ENCODE measurements at regions not wholly inside any gene's neighbourhood (a gene's known extent, or its start where the extent isn't known, plus 50 kb on each side); places are given as distances from the start of the nearest gene placed in this dataset.
"Not testable (repeated sequence)": the region's sequence is repeated elsewhere in the genome, so short reads cannot be mapped to it uniquely, and the experiment has no call there.

DNA sequence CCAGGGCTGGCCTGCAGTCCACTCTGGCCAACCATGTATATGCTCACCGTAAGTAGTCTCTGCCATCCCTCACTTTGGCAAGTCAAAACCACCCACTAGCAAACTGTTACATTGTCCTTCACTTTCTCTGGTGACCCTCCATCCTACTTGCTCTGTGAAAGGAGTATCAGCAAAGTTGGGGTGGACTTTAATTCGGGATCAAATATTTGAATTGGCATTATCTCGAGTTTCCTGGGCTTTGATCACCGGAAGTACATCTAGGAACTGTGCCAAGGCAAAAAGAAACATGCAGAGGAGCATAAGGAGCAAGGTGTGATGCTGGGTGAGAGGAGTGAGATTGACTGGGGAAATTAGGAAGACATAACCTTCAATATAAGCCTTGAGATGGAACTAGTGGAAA is 188.9 kb upstream of the P2RY1 start:
- Histone ChIP-seq H3K27me3 (ENCODE audit: insufficient read depth, low read length) (no peaks in the 10 kb centered on the region), H3K9me3 (ENCODE audit: control insufficient read depth in 1 of 2, low read length in 2 of 2) (no peaks in the 10 kb centered on the region), H3K4me1 (ENCODE audit: insufficient read depth, low read length) (no peaks in the 10 kb centered on the region), H3K27ac (ENCODE audit: low read depth, low read length) (no peak overlapping the region), H3K4me3 (ENCODE audit: low read length in 2 of 2) (no peak overlapping the region), H3K36me3 (ENCODE audit: insufficient read depth, low read length) (no peaks in the 10 kb centered on the region)
- no peak overlapping the region for H3K27ac Mint-ChIP-seq
- intact Hi-C loops (cut with micrococcal nuclease): no loop called here
- peaks cover 0 to 12% of the 10 kb centered on the region in 2 donors for H3K27me3 Mint-ChIP-seq
- CTCF ChIA-PET (ENCODE audit: partially characterized antibody): no interaction called here
- H3K9me3 Mint-ChIP-seq: peaks cover 0 to 19% (median 5%) of the 10 kb centered on the region in 8 donors
- H3K36me3 Mint-ChIP-seq: no peaks in the 10 kb centered on the region
- H3K4me1 Mint-ChIP-seq: no peaks in the 10 kb centered on the region
- H3K4me3 Mint-ChIP-seq: no peak overlapping the region
- POLR2A ChIA-PET (ENCODE audit: partially characterized antibody): no interaction called here
- no peak for DNase-seq

DNA sequence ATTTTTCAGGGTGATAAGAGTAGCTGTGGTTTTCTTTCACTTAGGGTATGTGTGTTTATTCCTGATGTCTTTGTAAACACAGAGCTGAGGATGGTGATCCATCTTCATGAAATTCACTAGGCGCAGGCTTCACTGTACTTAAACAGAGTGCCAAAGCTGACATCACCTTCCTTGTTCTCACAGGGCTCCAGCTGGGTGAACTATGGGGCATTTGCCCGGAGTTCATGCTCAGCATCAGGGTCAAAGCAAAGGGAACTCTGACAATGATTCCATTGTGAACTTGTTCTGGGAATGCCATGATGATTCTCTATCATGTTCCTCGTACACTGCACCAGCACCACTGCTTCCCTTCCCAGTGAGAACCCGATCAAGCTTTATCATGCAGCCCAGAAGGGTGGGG is 184.8 kb upstream of the P2RY1 start:
- no peaks in the 10 kb centered on the region for H3K27me3 ChIP-seq (ENCODE audit: insufficient read depth, low read length)
- ChIA-PET CTCF (ENCODE audit: partially characterized antibody) (no interaction called here), POLR2A (ENCODE audit: partially characterized antibody) (no interaction called here)
- no peaks in the 10 kb centered on the region for H3K4me1 ChIP-seq (ENCODE audit: insufficient read depth, low read length)
- intact Hi-C loops (cut with micrococcal nuclease): no loop called here
- no peak for DNase-seq
- H3K4me3 ChIP-seq (ENCODE audit: low read length in 2 of 2): no peak overlapping the region
- peaks cover 0 to 8% (median under 1%) of the 10 kb centered on the region in 8 donors for H3K9me3 Mint-ChIP-seq
- peaks cover 2 to 8% of the 10 kb centered on the region in 2 donors for H3K27me3 Mint-ChIP-seq
- H3K27ac ChIP-seq (ENCODE audit: low read depth, low read length): no peak overlapping the region
- no peaks in the 10 kb centered on the region for H3K36me3 Mint-ChIP-seq
- H3K27ac Mint-ChIP-seq: no peak overlapping the region
- H3K4me3 Mint-ChIP-seq: no peak overlapping the region
- H3K4me1 Mint-ChIP-seq: no peaks in the 10 kb centered on the region
- no peaks in the 10 kb centered on the region for H3K36me3 ChIP-seq (ENCODE audit: insufficient read depth, low read length)
- H3K9me3 ChIP-seq (ENCODE audit: control insufficient read depth in 1 of 2, low read length in 2 of 2): no peaks in the 10 kb centered on the region

- H3K4me3 Mint-ChIP-seq; H3K36me3 ChIP-seq (ENCODE audit: insufficient read depth, low read length); H3K4me1 ChIP-seq (ENCODE audit: insufficient read depth, low read length); H3K9me3 Mint-ChIP-seq; H3K4me1 Mint-ChIP-seq; H3K9me3 ChIP-seq (ENCODE audit: control insufficient read depth in 1 of 2, low read length in 2 of 2); CTCF ChIA-PET (ENCODE audit: partially characterized antibody); H3K27ac ChIP-seq (ENCODE audit: low read depth, low read length); intact Hi-C loops (cut with micrococcal nuclease); POLR2A ChIA-PET (ENCODE audit: partially characterized antibody); H3K27me3 Mint-ChIP-seq; H3K27me3 ChIP-seq (ENCODE audit: insufficient read depth, low read length); H3K36me3 Mint-ChIP-seq; DNase-seq; H3K4me3 ChIP-seq (ENCODE audit: low read length in 2 of 2); H3K27ac Mint-ChIP-seq: not testable (repeated sequence)
These were observed 184.0 kb upstream of the P2RY1 start for GRCh38 chr3:152650923-152651322.

- H3K4me3 ChIP-seq (ENCODE audit: low read length in 2 of 2): no peak overlapping the region
- ChIA-PET POLR2A (ENCODE audit: partially characterized antibody) (no interaction called here), CTCF (ENCODE audit: partially characterized antibody) (no interaction called here)
- no peak overlapping the region for H3K4me3 Mint-ChIP-seq
- no peaks in the 10 kb centered on the region for H3K27me3 ChIP-seq (ENCODE audit: insufficient read depth, low read length)
- no peaks in the 10 kb centered on the region for H3K4me1 Mint-ChIP-seq
- no peaks in the 10 kb centered on the region for H3K36me3 Mint-ChIP-seq
- peaks cover 0 to 8% (median 4%) of the 10 kb centered on the region in 8 donors for H3K9me3 Mint-ChIP-seq
- H3K27ac Mint-ChIP-seq: no peak overlapping the region
- DNase-seq: no peak
- peaks cover 6 to 8% of the 10 kb centered on the region in 2 donors for H3K27me3 Mint-ChIP-seq
- H3K4me1 ChIP-seq (ENCODE audit: insufficient read depth, low read length): no peaks in the 10 kb centered on the region
- no peaks in the 10 kb centered on the region for H3K36me3 ChIP-seq (ENCODE audit: insufficient read depth, low read length)
- peaks cover 0 to 3% of the 10 kb centered on the region in 2 donors for H3K9me3 ChIP-seq (ENCODE audit: control insufficient read depth in 1 of 2, low read length in 2 of 2)
- intact Hi-C loops (cut with micrococcal nuclease): no loop called here
- no peak overlapping the region for H3K27ac ChIP-seq (ENCODE audit: low read depth, low read length)
These were observed 178.5 kb upstream of the P2RY1 start for GRCh38 chr3:152656214-152656971.

DNA sequence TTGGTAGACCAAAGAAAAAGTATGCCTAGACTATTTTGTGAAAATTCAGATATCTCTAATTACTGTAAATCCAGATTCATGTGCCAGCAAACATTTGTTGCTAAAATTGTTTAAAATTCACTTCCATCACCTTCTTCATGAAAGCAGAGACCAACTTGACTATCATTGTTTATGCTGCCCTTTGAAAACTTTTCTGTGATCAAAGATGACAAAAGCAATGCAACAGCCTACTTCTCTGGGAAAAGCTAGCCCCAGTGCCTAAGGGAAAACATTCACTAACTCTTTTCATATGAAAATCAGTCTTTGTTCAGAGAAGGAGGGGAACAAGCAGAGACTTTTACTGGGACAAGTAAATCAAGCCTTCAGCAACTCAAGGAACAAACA is 178.0 kb upstream of the P2RY1 start:
- Mint-ChIP-seq H3K27me3 (peaks cover 6 to 7% of the 10 kb centered on the region in 2 donors), H3K27ac (no peak overlapping the region), H3K4me3 (no peak overlapping the region), H3K36me3 (no peaks in the 10 kb centered on the region), H3K4me1 (no peaks in the 10 kb centered on the region), H3K9me3 (peaks cover 0 to 13% (median 6%) of the 10 kb centered on the region in 8 donors)
- no peak for DNase-seq
- Histone ChIP-seq H3K27me3 (ENCODE audit: insufficient read depth, low read length) (no peaks in the 10 kb centered on the region), H3K36me3 (ENCODE audit: insufficient read depth, low read length) (no peaks in the 10 kb centered on the region), H3K9me3 (ENCODE audit: control insufficient read depth in 1 of 2, low read length in 2 of 2) (peaks cover 0 to 3% of the 10 kb centered on the region in 2 donors), H3K4me1 (ENCODE audit: insufficient read depth, low read length) (no peaks in the 10 kb centered on the region), H3K27ac (ENCODE audit: low read depth, low read length) (no peak overlapping the region), H3K4me3 (ENCODE audit: low read length in 2 of 2) (no peak overlapping the region)
- CTCF ChIA-PET (ENCODE audit: partially characterized antibody): no interaction called here
- POLR2A ChIA-PET (ENCODE audit: partially characterized antibody): no interaction called here
- intact Hi-C loops (cut with micrococcal nuclease): no loop called here

DNA sequence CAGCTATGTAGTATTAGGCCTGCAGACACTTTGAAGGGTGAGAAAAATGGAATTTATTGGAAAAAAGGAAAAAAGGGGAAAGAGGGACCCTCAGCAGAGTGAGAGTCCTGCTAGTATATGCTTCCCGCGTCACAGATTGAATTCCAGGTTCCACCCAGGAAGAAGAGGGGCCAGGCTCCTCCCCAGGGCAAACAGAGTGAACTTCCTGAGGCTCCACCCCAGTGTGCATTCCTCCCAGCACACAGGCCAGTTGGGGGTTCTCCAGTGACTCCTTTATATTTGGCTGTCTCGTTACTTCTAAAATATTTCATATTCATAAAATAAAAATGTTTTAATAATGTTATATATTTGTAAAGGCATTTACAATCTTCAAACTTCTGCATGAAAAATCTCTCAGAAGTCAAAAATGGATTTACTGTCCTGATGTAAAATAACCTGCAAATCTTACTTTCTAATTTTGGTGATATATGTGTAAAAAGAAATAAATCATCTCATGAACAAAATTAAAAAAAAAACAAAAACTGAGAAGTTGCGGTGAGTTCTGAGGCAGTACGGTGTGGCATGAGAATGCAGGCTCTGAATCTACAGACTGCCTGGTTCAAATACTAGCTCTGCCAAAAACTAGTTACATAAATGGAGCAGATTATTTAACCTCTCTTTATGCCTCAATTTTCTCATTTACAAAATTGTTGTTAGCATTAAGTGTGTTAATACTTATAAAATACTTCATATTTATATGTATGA is 175.8 kb upstream of the P2RY1 start:
- CTCF ChIA-PET (ENCODE audit: partially characterized antibody): no interaction called here
- intact Hi-C loops (cut with micrococcal nuclease): no loop called here

DNA sequence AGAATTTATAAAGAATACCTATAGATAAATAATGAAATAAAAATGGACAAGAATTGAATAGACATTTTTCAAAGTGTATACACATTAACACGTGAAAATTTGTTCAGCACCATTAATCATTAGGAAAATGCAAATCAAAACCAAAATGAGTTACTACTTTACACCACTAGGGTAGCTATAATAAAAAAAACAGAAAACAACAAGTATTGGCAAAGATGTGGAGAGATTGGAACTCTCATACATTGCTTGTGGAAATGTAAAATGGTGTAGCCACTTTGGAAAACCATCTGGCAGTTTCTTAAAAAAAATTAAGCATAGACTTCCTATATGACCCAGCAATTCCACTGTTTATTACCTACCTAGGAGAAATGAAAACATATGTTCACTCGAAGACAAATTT is 172.8 kb upstream of the P2RY1 start:
- Histone ChIP-seq H3K36me3 (ENCODE audit: insufficient read depth, low read length) (no peaks in the 10 kb centered on the region), H3K9me3 (ENCODE audit: control insufficient read depth in 1 of 2, low read length in 2 of 2) (peaks cover 0 to 3% of the 10 kb centered on the region in 2 donors), H3K4me3 (ENCODE audit: low read length in 2 of 2) (no peak overlapping the region), H3K27ac (ENCODE audit: low read depth, low read length) (no peak overlapping the region), H3K27me3 (ENCODE audit: insufficient read depth, low read length) (no peaks in the 10 kb centered on the region), H3K4me1 (ENCODE audit: insufficient read depth, low read length) (no peaks in the 10 kb centered on the region)
- H3K27me3 Mint-ChIP-seq: peaks cover 1 to 4% of the 10 kb centered on the region in 2 donors
- POLR2A ChIA-PET (ENCODE audit: partially characterized antibody): no interaction called here
- H3K4me3 Mint-ChIP-seq: no peak overlapping the region
- intact Hi-C loops (cut with micrococcal nuclease): no loop called here
- H3K36me3 Mint-ChIP-seq: no peaks in the 10 kb centered on the region
- no peak overlapping the region for H3K27ac Mint-ChIP-seq
- peaks cover 0 to 18% (median 6%) of the 10 kb centered on the region in 8 donors for H3K9me3 Mint-ChIP-seq
- H3K4me1 Mint-ChIP-seq: no peaks in the 10 kb centered on the region
- DNase-seq: no peak
- CTCF ChIA-PET (ENCODE audit: partially characterized antibody): no interaction called here

More for the DNA sequence above, 175.8 kb upstream of the P2RY1 start:
- H3K4me1 ChIP-seq (ENCODE audit: insufficient read depth, low read length): no peaks in the 10 kb centered on the region
- no peaks in the 10 kb centered on the region for H3K36me3 Mint-ChIP-seq
- no peak for DNase-seq
- no peak overlapping the region for H3K27ac Mint-ChIP-seq
- no peak overlapping the region for H3K4me3 ChIP-seq (ENCODE audit: low read length in 2 of 2)
- no peak overlapping the region for H3K4me3 Mint-ChIP-seq
- POLR2A ChIA-PET (ENCODE audit: partially characterized antibody): no interaction called here
- no peaks in the 10 kb centered on the region for H3K27me3 ChIP-seq (ENCODE audit: insufficient read depth, low read length)
- H3K9me3 ChIP-seq (ENCODE audit: control insufficient read depth in 1 of 2, low read length in 2 of 2): peaks cover 0 to 3% of the 10 kb centered on the region in 2 donors
- no peaks in the 10 kb centered on the region for H3K4me1 Mint-ChIP-seq
- no peak overlapping the region for H3K27ac ChIP-seq (ENCODE audit: low read depth, low read length)
- H3K9me3 Mint-ChIP-seq: peaks cover 0 to 18% (median 6%) of the 10 kb centered on the region in 8 donors
- peaks cover 5 to 6% of the 10 kb centered on the region in 2 donors for H3K27me3 Mint-ChIP-seq
- H3K36me3 ChIP-seq (ENCODE audit: insufficient read depth, low read length): no peaks in the 10 kb centered on the region

Data from CD4-positive, alpha-beta memory T cell (primary cell).